ENCODE measurements at regions not wholly inside any gene's neighbourhood (a gene's known extent, or its start where the extent isn't known, plus 50 kb on each side); places are given as distances from the start of the nearest gene placed in this dataset.

- no peaks in the 10 kb centered on the region for H3K9me3 ChIP-seq (ENCODE audit: insufficient read depth in 2 of 2, low read depth in 1 of 2, low read length in 1 of 2)
- H3K4me2 ChIP-seq (ENCODE audit: insufficient read depth in 1 of 2, low read depth in 2 of 2, low read length in 2 of 2), result no peak overlapping the region
- H3K36me3 ChIP-seq (ENCODE audit: control insufficient read depth in 2 of 4, insufficient read depth in 4 of 4, low read length in 3 of 4), result no peaks in the 10 kb centered on the region
- no peak overlapping the region for H3K56ac ChIP-seq (replicated peaks; ENCODE audit: insufficient read length, low read depth, low read length)
- no peak overlapping the region for H3K27ac ChIP-seq (ENCODE audit: low read depth, low read length)
- no peaks in the 10 kb centered on the region; a peak in 1 of 7 replicates for H3K27me3 ChIP-seq (replicated peaks in 1 of 4; ENCODE audit: control insufficient read depth in 3 of 4, extremely low read depth in 1 of 4, insufficient read depth in 3 of 4, low read length in 3 of 4)
- H3K9ac ChIP-seq (replicated peaks in 1 of 4; ENCODE audit: extremely low read depth in 1 of 4, low read depth in 3 of 4, low read length in 3 of 4), result no peak overlapping the region
- H3K79me1 ChIP-seq (ENCODE audit: low read depth, low read length), result no peaks in the 10 kb centered on the region
- H4K20me1 ChIP-seq (replicated peaks in 1 of 2; ENCODE audit: control insufficient read depth in 1 of 2, insufficient read depth in 2 of 2, low read length in 2 of 2), result no peaks in the 10 kb centered on the region
- H2AK5ac ChIP-seq (ENCODE audit: low read depth, low read length), result no peak overlapping the region
- no peak overlapping the region for H2BK12ac ChIP-seq (ENCODE audit: low read depth, low read length)
- H3K23me2 ChIP-seq (ENCODE audit: low read depth, low read length), result no peaks in the 10 kb centered on the region
- WGBS, 2 experiments (ENCODE audit: extremely low coverage in 1 of 2, insufficient coverage in 1 of 2, insufficient read length in 1 of 2, insufficient replicate concordance in 2 of 2, low coverage in 1 of 2, low lambda C conversion rate in 2 of 2, missing lambda C conversion rate in 1 of 2), result 90% methylated on average over 7 of the region's 7 CpGs; no CpG with 5 or more reads in 1 of the 2 experiments
- no peak overlapping the region for H3K4me3 ChIP-seq (ENCODE audit: extremely low read depth in 1 of 4, insufficient read depth in 2 of 4, low read depth in 3 of 4, low read length in 4 of 4)
- H3K23ac ChIP-seq (ENCODE audit: insufficient read length), result no peak overlapping the region
- no peak overlapping the region for H2BK5ac ChIP-seq (ENCODE audit: low read depth, low read length)
- H2BK20ac ChIP-seq (ENCODE audit: low read length), result no peak overlapping the region
- no peak overlapping the region for H2BK15ac ChIP-seq (ENCODE audit: low read length)
- no peak for TF ChIP-seq ASH2L (IDR thresholded peaks at IDR 0.05; ENCODE audit: low read length)
- no peak overlapping the region for H3K18ac ChIP-seq (ENCODE audit: extremely low read depth, low read length)
- DNase-seq (ENCODE audit: low read depth in 1 of 2, low spot score in 2 of 2) (no peak), FAIRE-seq (no peak)
- H4K5ac ChIP-seq (ENCODE audit: insufficient read length, low read depth, low read length), result no peak overlapping the region
- H3K14ac ChIP-seq (ENCODE audit: insufficient read length), result no peak overlapping the region
- no peak overlapping the region for H2BK120ac ChIP-seq (replicated peaks; ENCODE audit: low read depth, low read length)
- H2AFZ ChIP-seq (ENCODE audit: low read length), result no peak overlapping the region
- ChIA-PET POLR2A (ENCODE audit: partially characterized antibody) (no interaction called here), CTCF (ENCODE audit: partially characterized antibody) (interaction anchor here (0.8 to 1.6 kb wide), 3 partner anchors 11 to 38 kb away, joined by 3 to 4 read pairs (median 3); no protein-coding TSS in a partner anchor)
- H3K79me2 ChIP-seq (ENCODE audit: control insufficient read depth in 1 of 2, insufficient read depth in 2 of 2, low read length in 2 of 2), result no peaks in the 10 kb centered on the region
- H4K8ac ChIP-seq (ENCODE audit: extremely low read depth, insufficient read depth, low read length), result no peak overlapping the region
- no peak overlapping the region for H3K4ac ChIP-seq (replicated peaks; ENCODE audit: insufficient read length, low read depth, low read length)
- H4K91ac ChIP-seq (replicated peaks; ENCODE audit: insufficient read length, low read length), result no peak overlapping the region
- H3K4me1 ChIP-seq (replicated peaks in 1 of 4; ENCODE audit: control insufficient read depth in 3 of 4, insufficient read depth in 4 of 4, low read length in 3 of 4), result peaks cover 0 to 2% (median 0%) of the 10 kb centered on the region in 4 experiments; a peak in 1 of 7 replicates
Measured at GRCh38 chr19:30074096-30074495, 132.1 kb downstream of the URI1 start.

All from H1 (cell line).